Activated CD4-positive, CD25-positive, alpha-beta regulatory T cell treated with anti-CD3 and anti-CD28 coated beads, Interleukin-2, amount 50 U/mL, for 72 hours (primary cell): ENCODE measurements at regions not wholly inside any gene's neighbourhood (a gene's known extent, or its start where the extent isn't known, plus 50 kb on each side); places are given as distances from the start of the nearest gene placed in this dataset.

ENCODE experiments used
- DNase-seq: peaks from one replicate; pipeline ENCODE4 v3.0.0; 2021

GRCh38 chr3:127337911-127338531 lies 50.2 kb upstream of the PRR20G start:
- no peak for DNase-seq
